SJCRH30 (cell line): ENCODE measurements at regions not wholly inside any gene's neighbourhood (a gene's known extent, or its start where the extent isn't known, plus 50 kb on each side); places are given as distances from the start of the nearest gene placed in this dataset.
A peak's percentile ranks its signal among the peaks of the same experiment; 100 is the strongest.

Experiments used
- DNase-seq, 2 experiments: peaks; one replicate each; pipeline ENCODE4 v3.0.0-alpha.2; 2015 to 2020
- H3K27ac ChIP-seq: fragments of 250-450 bp; sonication (Bioruptor Pico); 2 replicates; pipeline ENCODE4 v1.5.1; 2020; ENCODE audit warnings: mild to moderate bottlenecking, moderate library complexity
- H3K27me3 ChIP-seq: fragments of 250-450 bp; sonication (Bioruptor Pico); 2 replicates; pipeline ENCODE4 v1.5.1; 2020; ENCODE audit warnings: mild to moderate bottlenecking, moderate library complexity
- H3K36me3 ChIP-seq: fragments of 250-450 bp; sonication (Bioruptor Pico); 2 replicates; pipeline ENCODE4 v1.5.1; 2020; ENCODE audit warnings: mild to moderate bottlenecking, moderate library complexity
- H3K4me1 ChIP-seq: fragments of 250-450 bp; sonication (Bioruptor Pico); 2 replicates; pipeline ENCODE4 v1.5.1; 2020; ENCODE audit warnings: mild to moderate bottlenecking, moderate library complexity
- H3K4me3 ChIP-seq: fragments of 250-450 bp; sonication (Bioruptor Pico); 2 replicates; pipeline ENCODE4 v1.5.1; 2020; ENCODE audit warnings: mild to moderate bottlenecking, moderate library complexity
- H3K9me3 ChIP-seq: fragments of 250-450 bp; sonication (Bioruptor Pico); replicated peaks from 2 replicates; pipeline ENCODE4 v1.5.1; 2020; ENCODE audit warnings: mild to moderate bottlenecking, moderate library complexity

- Histone ChIP-seq H3K9me3 (no peaks in the 10 kb centered on the region), H3K27ac (no peak overlapping the region), H3K4me3 (no peak overlapping the region), H3K4me1 (no peaks in the 10 kb centered on the region), H3K27me3 (peaks cover 10% of the 10 kb centered on the region; the same call in 1 of the 2 replicates), H3K36me3 (no peaks in the 10 kb centered on the region)
- no peak for DNase-seq
Measured at GRCh38 chr3:127488740-127489139, 101.8 kb downstream of the TPRA1 start.

- H3K4me1 ChIP-seq = no peaks in the 10 kb centered on the region
- H3K27ac ChIP-seq = no peak overlapping the region
- no peaks in the 10 kb centered on the region for H3K36me3 ChIP-seq
- H3K4me3 ChIP-seq = no peak overlapping the region
- peaks cover 10% of the 10 kb centered on the region; the same call in 1 of the 2 replicates for H3K27me3 ChIP-seq
- no peak for DNase-seq
- no peaks in the 10 kb centered on the region for H3K9me3 ChIP-seq
Measured at GRCh38 chr3:127488141-127488672, 102.3 kb downstream of the TPRA1 start.

GRCh38 chr3:127487196-127487595 lies 103.3 kb downstream of the TPRA1 start:
- Histone ChIP-seq H3K27me3 (peaks cover 10% of the 10 kb centered on the region; the same call in 1 of the 2 replicates), H3K4me1 (no peaks in the 10 kb centered on the region)
- no peak for DNase-seq

GRCh38 chr3:127486321-127486944 lies 104.1 kb downstream of the TPRA1 start:
- DNase-seq = peak in 1 of 2 experiments; percentile 13

More at GRCh38 chr3:127487196-127487595, 103.3 kb downstream of the TPRA1 start:
- H3K4me3 ChIP-seq = no peak overlapping the region
- no peaks in the 10 kb centered on the region for H3K36me3 ChIP-seq
- H3K27ac ChIP-seq = no peak overlapping the region
- no peaks in the 10 kb centered on the region for H3K9me3 ChIP-seq

GRCh38 chr3:127485396-127486170 lies 105.0 kb downstream of the TPRA1 start:
- Histone ChIP-seq H3K4me3 (no peak overlapping the region), H3K27me3 (peaks cover 10% of the 10 kb centered on the region; the same call in 1 of the 2 replicates), H3K9me3 (no peaks in the 10 kb centered on the region), H3K4me1 (no peaks in the 10 kb centered on the region), H3K27ac (no peak overlapping the region), H3K36me3 (no peaks in the 10 kb centered on the region)
- DNase-seq = no peak

More at GRCh38 chr3:127486321-127486944, 104.1 kb downstream of the TPRA1 start:
- Histone ChIP-seq H3K4me1 (no peaks in the 10 kb centered on the region), H3K9me3 (no peaks in the 10 kb centered on the region), H3K36me3 (no peaks in the 10 kb centered on the region), H3K27me3 (peaks cover 10% of the 10 kb centered on the region; the same call in 1 of the 2 replicates), H3K27ac (no peak overlapping the region), H3K4me3 (no peak overlapping the region)

- peaks cover 10% of the 10 kb centered on the region; the same call in 1 of the 2 replicates for H3K27me3 ChIP-seq
- no peaks in the 10 kb centered on the region for H3K9me3 ChIP-seq
- no peak for DNase-seq
- no peak overlapping the region for H3K27ac ChIP-seq
- no peaks in the 10 kb centered on the region for H3K36me3 ChIP-seq
- no peaks in the 10 kb centered on the region for H3K4me1 ChIP-seq
- H3K4me3 ChIP-seq = no peak overlapping the region
Measured at GRCh38 chr3:127484601-127485388, 105.7 kb downstream of the TPRA1 start.

GRCh38 chr3:127483902-127484591 lies 106.5 kb downstream of the TPRA1 start:
- Histone ChIP-seq H3K27me3 (peaks cover 12% of the 10 kb centered on the region; the same call in 1 of the 2 replicates), H3K36me3 (no peaks in the 10 kb centered on the region), H3K9me3 (no peaks in the 10 kb centered on the region), H3K4me3 (no peak overlapping the region), H3K27ac (no peak overlapping the region), H3K4me1 (no peaks in the 10 kb centered on the region)
- no peak for DNase-seq

GRCh38 chr3:127483005-127483641 lies 107.4 kb downstream of the TPRA1 start:
- Histone ChIP-seq H3K4me1 (no peaks in the 10 kb centered on the region), H3K9me3 (no peaks in the 10 kb centered on the region), H3K4me3 (no peak overlapping the region), H3K27ac (no peak overlapping the region), H3K27me3 (peaks cover 12% of the 10 kb centered on the region; the same call in 1 of the 2 replicates), H3K36me3 (no peaks in the 10 kb centered on the region)
- DNase-seq = no peak

GRCh38 chr3:127482216-127483004 lies 108.1 kb downstream of the TPRA1 start:
- Histone ChIP-seq H3K4me1 (no peaks in the 10 kb centered on the region), H3K9me3 (no peaks in the 10 kb centered on the region), H3K36me3 (no peaks in the 10 kb centered on the region), H3K4me3 (no peak overlapping the region), H3K27ac (no peak overlapping the region), H3K27me3 (peaks cover 16% of the 10 kb centered on the region; the same call in 1 of the 2 replicates)
- no peak for DNase-seq

GRCh38 chr3:127480196-127480954 lies 110.2 kb downstream of the TPRA1 start:
- Histone ChIP-seq H3K27me3 (peaks cover 18% of the 10 kb centered on the region; the same call in 1 of the 2 replicates), H3K9me3 (no peaks in the 10 kb centered on the region), H3K4me3 (no peak overlapping the region), H3K4me1 (no peaks in the 10 kb centered on the region), H3K36me3 (no peaks in the 10 kb centered on the region), H3K27ac (no peak overlapping the region)
- no peak for DNase-seq

GRCh38 chr3:127479449-127479848 lies 111.1 kb downstream of the TPRA1 start:
- DNase-seq = no peak
- H3K36me3 ChIP-seq = no peaks in the 10 kb centered on the region
- peaks cover 15% of the 10 kb centered on the region; the same call in 1 of the 2 replicates for H3K27me3 ChIP-seq
- no peak overlapping the region for H3K4me3 ChIP-seq
- no peaks in the 10 kb centered on the region for H3K4me1 ChIP-seq
- no peaks in the 10 kb centered on the region for H3K9me3 ChIP-seq
- no peak overlapping the region for H3K27ac ChIP-seq

GRCh38 chr3:127478922-127479321 lies 111.6 kb downstream of the TPRA1 start:
- H3K9me3 ChIP-seq = no peaks in the 10 kb centered on the region
- H3K4me3 ChIP-seq = no peak overlapping the region
- peaks cover 10% of the 10 kb centered on the region; the same call in 1 of the 2 replicates for H3K27me3 ChIP-seq
- no peak overlapping the region for H3K27ac ChIP-seq
- no peaks in the 10 kb centered on the region for H3K4me1 ChIP-seq
- no peak for DNase-seq
- no peaks in the 10 kb centered on the region for H3K36me3 ChIP-seq
